Upper lobe of left lung (tissue), 4 donors: ENCODE measurements at regions not wholly inside any gene's neighbourhood (a gene's known extent, or its start where the extent isn't known, plus 50 kb on each side); places are given as distances from the start of the nearest gene placed in this dataset.

ENCODE experiments used
- POLR2A ChIP-seq, 4 donors: fragments of 450-650 bp; IDR thresholded peaks; one replicate each; pipeline ENCODE4 v1.5.1; 2016 to 2017; ENCODE audit warnings: antibody characterized with exemption in 4 of 4, mild to moderate bottlenecking in 2 of 4
- POLR2AphosphoS5 ChIP-seq, 2 donors: sonication (generic); formaldehyde crosslinking; IDR thresholded peaks; one replicate each; pipeline ENCODE4 v1.5.1; 2017; ENCODE audit warnings: antibody characterized with exemption in 2 of 2
- TF ChIP-seq, protein P1 (sequence below), 6 experiments: fragments of 450-650 bp in 4 of 6; fragments of 200-600 bp in 2 of 6; sonication (generic) in 2 of 6; IDR thresholded peaks; one replicate each; pipeline ENCODE4 v1.5.1; 2016 to 2019; ENCODE audit warnings: antibody characterized with exemption in 6 of 6

DNA sequence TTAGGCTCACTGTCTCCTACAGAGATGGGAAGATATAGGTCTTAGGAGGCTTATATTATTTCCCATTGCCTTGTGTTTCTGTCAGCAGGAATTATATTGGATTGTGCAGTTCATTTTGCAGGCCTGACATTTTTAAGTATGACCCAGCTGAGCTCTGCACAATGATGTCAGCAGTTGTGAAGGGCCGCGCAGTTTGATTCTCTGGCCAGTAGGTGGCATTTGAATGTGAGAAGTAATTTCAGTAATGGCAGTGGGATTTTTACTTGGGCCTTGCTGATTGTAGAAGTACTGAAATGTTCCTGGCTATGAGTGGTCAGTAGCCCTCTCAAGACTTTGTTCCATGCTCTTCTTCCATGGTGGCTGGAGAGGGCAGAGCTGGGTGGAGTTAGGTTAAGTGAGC is 247.2 kb upstream of the MTMR8 start:
- TF ChIP-seq POLR2A (IDR thresholded peaks at IDR 0.05) (no peak), POLR2AphosphoS5 (IDR thresholded peaks at IDR 0.05) (no peak)
- TF ChIP-seq, protein P1, sequence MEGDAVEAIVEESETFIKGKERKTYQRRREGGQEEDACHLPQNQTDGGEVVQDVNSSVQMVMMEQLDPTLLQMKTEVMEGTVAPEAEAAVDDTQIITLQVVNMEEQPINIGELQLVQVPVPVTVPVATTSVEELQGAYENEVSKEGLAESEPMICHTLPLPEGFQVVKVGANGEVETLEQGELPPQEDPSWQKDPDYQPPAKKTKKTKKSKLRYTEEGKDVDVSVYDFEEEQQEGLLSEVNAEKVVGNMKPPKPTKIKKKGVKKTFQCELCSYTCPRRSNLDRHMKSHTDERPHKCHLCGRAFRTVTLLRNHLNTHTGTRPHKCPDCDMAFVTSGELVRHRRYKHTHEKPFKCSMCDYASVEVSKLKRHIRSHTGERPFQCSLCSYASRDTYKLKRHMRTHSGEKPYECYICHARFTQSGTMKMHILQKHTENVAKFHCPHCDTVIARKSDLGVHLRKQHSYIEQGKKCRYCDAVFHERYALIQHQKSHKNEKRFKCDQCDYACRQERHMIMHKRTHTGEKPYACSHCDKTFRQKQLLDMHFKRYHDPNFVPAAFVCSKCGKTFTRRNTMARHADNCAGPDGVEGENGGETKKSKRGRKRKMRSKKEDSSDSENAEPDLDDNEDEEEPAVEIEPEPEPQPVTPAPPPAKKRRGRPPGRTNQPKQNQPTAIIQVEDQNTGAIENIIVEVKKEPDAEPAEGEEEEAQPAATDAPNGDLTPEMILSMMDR (IDR thresholded peaks at IDR 0.05), result no peak
